GM12878 (cell line): ENCODE measurements at regions not wholly inside any gene's neighbourhood (a gene's known extent, or its start where the extent isn't known, plus 50 kb on each side); places are given as distances from the start of the nearest gene placed in this dataset.

Source experiments
- CBFB ChIP-seq: IDR thresholded peaks from 2 replicates; pipeline ENCODE4 v1.6.1; 2016; ENCODE audit warnings: antibody characterized with exemption, low read depth
- EZH2 ChIP-seq: IDR thresholded peaks from 2 replicates; pipeline ENCODE4 v1.6.1; 2012; ENCODE audit warnings: low read depth, mild to moderate bottlenecking, control low read depth, inconsistent platforms, low read length, borderline replicate concordance; ENCODE audit not compliant: control insufficient read depth
- GABPA ChIP-seq: IDR thresholded peaks from 2 replicates; pipeline ENCODE4 v1.6.1; 2014; ENCODE audit warnings: antibody characterized with exemption, low read depth, mild to moderate bottlenecking, inconsistent platforms
- POLR2A ChIP-seq: IDR thresholded peaks from 2 replicates; pipeline ENCODE4 v1.6.1; 2011; ENCODE audit warnings: low read depth, mild to moderate bottlenecking, low read length
- POLR2AphosphoS5 ChIP-seq: IDR thresholded peaks from 2 replicates; pipeline ENCODE4 v1.6.1; 2011; ENCODE audit warnings: mild to moderate bottlenecking, low read length, inconsistent platforms
- STAT1 ChIP-seq: fragments of 450-650 bp; conservative IDR thresholded peaks from 2 replicates; pipeline ENCODE4 v1.6.1; 2014; ENCODE audit warnings: antibody characterized with exemption, mild to moderate bottlenecking
- ZSCAN29 ChIP-seq: fragments of 450-650 bp; IDR thresholded peaks from 2 replicates; pipeline ENCODE4 v1.6.1; 2017; ENCODE audit warnings: mild to moderate bottlenecking, moderate library complexity
- TF ChIP-seq, protein P1 (sequence below), 3 experiments: IDR thresholded peaks in 2 of 3; conservative IDR thresholded peaks in 1 of 3; 2 replicates each; pipeline ENCODE4 v1.5.1; 2011; ENCODE audit warnings: low read depth in 3 of 3, low read length in 3 of 3, mild to moderate bottlenecking in 3 of 3, control low read depth in 2 of 3, moderate library complexity in 2 of 3, inconsistent platforms in 1 of 3, mixed read lengths in 1 of 3; ENCODE audit not compliant: control insufficient read depth in 2 of 3, insufficient read depth in 1 of 3; ENCODE audit errors: extremely low read depth in 1 of 3

DNA sequence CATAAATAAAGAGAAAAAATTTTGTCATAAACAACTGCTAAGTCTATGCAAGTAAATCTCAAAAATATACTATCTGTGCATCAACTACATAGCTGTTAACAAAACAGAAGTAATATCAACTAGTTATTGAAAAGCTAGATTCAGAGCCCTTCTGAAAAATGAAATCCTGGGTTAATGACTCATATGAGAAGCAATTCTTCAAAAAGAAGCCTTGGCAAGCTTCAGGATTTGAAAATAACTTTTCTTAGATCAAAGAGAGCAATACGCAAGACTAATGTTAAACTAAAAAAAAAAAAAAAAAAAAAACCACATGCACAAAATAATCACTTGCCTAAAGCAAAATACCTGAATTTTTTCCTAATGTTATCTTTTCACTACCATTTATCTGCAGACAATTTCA, 566.1 kb upstream of the BOD1L1 start:
- TF ChIP-seq, protein P1, sequence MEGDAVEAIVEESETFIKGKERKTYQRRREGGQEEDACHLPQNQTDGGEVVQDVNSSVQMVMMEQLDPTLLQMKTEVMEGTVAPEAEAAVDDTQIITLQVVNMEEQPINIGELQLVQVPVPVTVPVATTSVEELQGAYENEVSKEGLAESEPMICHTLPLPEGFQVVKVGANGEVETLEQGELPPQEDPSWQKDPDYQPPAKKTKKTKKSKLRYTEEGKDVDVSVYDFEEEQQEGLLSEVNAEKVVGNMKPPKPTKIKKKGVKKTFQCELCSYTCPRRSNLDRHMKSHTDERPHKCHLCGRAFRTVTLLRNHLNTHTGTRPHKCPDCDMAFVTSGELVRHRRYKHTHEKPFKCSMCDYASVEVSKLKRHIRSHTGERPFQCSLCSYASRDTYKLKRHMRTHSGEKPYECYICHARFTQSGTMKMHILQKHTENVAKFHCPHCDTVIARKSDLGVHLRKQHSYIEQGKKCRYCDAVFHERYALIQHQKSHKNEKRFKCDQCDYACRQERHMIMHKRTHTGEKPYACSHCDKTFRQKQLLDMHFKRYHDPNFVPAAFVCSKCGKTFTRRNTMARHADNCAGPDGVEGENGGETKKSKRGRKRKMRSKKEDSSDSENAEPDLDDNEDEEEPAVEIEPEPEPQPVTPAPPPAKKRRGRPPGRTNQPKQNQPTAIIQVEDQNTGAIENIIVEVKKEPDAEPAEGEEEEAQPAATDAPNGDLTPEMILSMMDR (IDR thresholded peaks at IDR 0.05 in 2 of 3, conservative IDR thresholded peaks at IDR 0.05 in 1 of 3; ENCODE audit: control insufficient read depth in 2 of 3, extremely low read depth in 1 of 3, insufficient read depth in 1 of 3, low read depth in 3 of 3, low read length in 3 of 3), result no peak
- TF ChIP-seq POLR2A (no peak), CBFB (no peak), ZSCAN29 (no peak), GABPA (no peak), POLR2AphosphoS5 (no peak), STAT1 (no peak), EZH2 (no peak)
